ENCODE measurements at regions not wholly inside any gene's neighbourhood (a gene's known extent, or its start where the extent isn't known, plus 50 kb on each side); places are given as distances from the start of the nearest gene placed in this dataset.

GRCh38 chr9:106616851-106617345 lies 246.1 kb upstream of the ZNF462 start:
- Histone ChIP-seq H3K4me1 (ENCODE audit: insufficient read depth, low read length) (peaks cover 33% of the 10 kb centered on the region), H2AFZ (ENCODE audit: low read depth, low read length) (no peak overlapping the region), H3K27me3 (ENCODE audit: insufficient read depth, low read length) (no peaks in the 10 kb centered on the region), H3K9me3 (ENCODE audit: low read length) (no peaks in the 10 kb centered on the region), H3K4me3 (ENCODE audit: low read length) (no peak overlapping the region), H3K36me3 (ENCODE audit: insufficient read depth, low read length) (no peaks in the 10 kb centered on the region)

GRCh38 chr9:106619211-106619610 lies 243.8 kb upstream of the ZNF462 start:
- Histone ChIP-seq H3K36me3 (ENCODE audit: insufficient read depth, low read length) (no peaks in the 10 kb centered on the region), H3K27me3 (ENCODE audit: insufficient read depth, low read length) (no peaks in the 10 kb centered on the region), H2AFZ (ENCODE audit: low read depth, low read length) (no peak overlapping the region), H3K4me3 (ENCODE audit: low read length) (no peak overlapping the region), H3K4me1 (ENCODE audit: insufficient read depth, low read length) (peaks cover 38% of the 10 kb centered on the region), H3K9me3 (ENCODE audit: low read length) (no peaks in the 10 kb centered on the region)

GRCh38 chr9:106620081-106620480 lies 242.9 kb upstream of the ZNF462 start:
- H3K4me1 ChIP-seq (ENCODE audit: insufficient read depth, low read length) = peaks cover 38% of the 10 kb centered on the region
- no peaks in the 10 kb centered on the region for H3K27me3 ChIP-seq (ENCODE audit: insufficient read depth, low read length)
- H3K36me3 ChIP-seq (ENCODE audit: insufficient read depth, low read length) = no peaks in the 10 kb centered on the region
- H3K4me3 ChIP-seq (ENCODE audit: low read length) = no peak overlapping the region
- H3K9me3 ChIP-seq (ENCODE audit: low read length) = no peaks in the 10 kb centered on the region
- H2AFZ ChIP-seq (ENCODE audit: low read depth, low read length) = no peak overlapping the region

- Histone ChIP-seq H3K36me3 (ENCODE audit: insufficient read depth, low read length) (no peaks in the 10 kb centered on the region), H3K27me3 (ENCODE audit: insufficient read depth, low read length) (no peaks in the 10 kb centered on the region), H3K9me3 (ENCODE audit: low read length) (no peaks in the 10 kb centered on the region), H2AFZ (ENCODE audit: low read depth, low read length) (no peak overlapping the region), H3K4me1 (ENCODE audit: insufficient read depth, low read length) (peaks cover 38% of the 10 kb centered on the region), H3K4me3 (ENCODE audit: low read length) (peak overlapping the region; percentile 34)
These were observed 242.1 kb upstream of the ZNF462 start for GRCh38 chr9:106620866-106621265.

GRCh38 chr9:106621313-106622163 lies 241.4 kb upstream of the ZNF462 start:
- no peak overlapping the region for H2AFZ ChIP-seq (ENCODE audit: low read depth, low read length)
- H3K4me3 ChIP-seq (ENCODE audit: low read length) = peak overlapping the region; percentile 34
- no peaks in the 10 kb centered on the region for H3K27me3 ChIP-seq (ENCODE audit: insufficient read depth, low read length)
- no peaks in the 10 kb centered on the region for H3K36me3 ChIP-seq (ENCODE audit: insufficient read depth, low read length)
- H3K4me1 ChIP-seq (ENCODE audit: insufficient read depth, low read length) = peaks cover 36% of the 10 kb centered on the region
- H3K9me3 ChIP-seq (ENCODE audit: low read length) = no peaks in the 10 kb centered on the region

GRCh38 chr9:106622164-106622487 lies 240.8 kb upstream of the ZNF462 start:
- no peaks in the 10 kb centered on the region for H3K36me3 ChIP-seq (ENCODE audit: insufficient read depth, low read length)
- no peaks in the 10 kb centered on the region for H3K9me3 ChIP-seq (ENCODE audit: low read length)
- H3K27me3 ChIP-seq (ENCODE audit: insufficient read depth, low read length) = no peaks in the 10 kb centered on the region
- H3K4me1 ChIP-seq (ENCODE audit: insufficient read depth, low read length) = peaks cover 36% of the 10 kb centered on the region
- H3K4me3 ChIP-seq (ENCODE audit: low read length) = peak overlapping the region; percentile 30
- no peak overlapping the region for H2AFZ ChIP-seq (ENCODE audit: low read depth, low read length)

GRCh38 chr9:106623558-106623957 lies 239.4 kb upstream of the ZNF462 start:
- H3K9me3 ChIP-seq (ENCODE audit: low read length) = no peaks in the 10 kb centered on the region
- no peak overlapping the region for H3K4me3 ChIP-seq (ENCODE audit: low read length)
- H3K36me3 ChIP-seq (ENCODE audit: insufficient read depth, low read length) = no peaks in the 10 kb centered on the region
- H3K27me3 ChIP-seq (ENCODE audit: insufficient read depth, low read length) = no peaks in the 10 kb centered on the region
- no peak overlapping the region for H2AFZ ChIP-seq (ENCODE audit: low read depth, low read length)
- peaks cover 38% of the 10 kb centered on the region for H3K4me1 ChIP-seq (ENCODE audit: insufficient read depth, low read length)

- H3K27me3 ChIP-seq (ENCODE audit: insufficient read depth, low read length) = no peaks in the 10 kb centered on the region
- H3K36me3 ChIP-seq (ENCODE audit: insufficient read depth, low read length) = no peaks in the 10 kb centered on the region
- H3K4me1 ChIP-seq (ENCODE audit: insufficient read depth, low read length) = peaks cover 31% of the 10 kb centered on the region
- H3K9me3 ChIP-seq (ENCODE audit: low read length) = no peaks in the 10 kb centered on the region
- H2AFZ ChIP-seq (ENCODE audit: low read depth, low read length) = no peak overlapping the region
- no peak overlapping the region for H3K4me3 ChIP-seq (ENCODE audit: low read length)
These were observed 237.6 kb upstream of the ZNF462 start for GRCh38 chr9:106625259-106625789.

- no peaks in the 10 kb centered on the region for H3K27me3 ChIP-seq (ENCODE audit: insufficient read depth, low read length)
- H2AFZ ChIP-seq (ENCODE audit: low read depth, low read length) = peak overlapping the region; percentile 11
- no peak overlapping the region for H3K4me3 ChIP-seq (ENCODE audit: low read length)
- no peaks in the 10 kb centered on the region for H3K36me3 ChIP-seq (ENCODE audit: insufficient read depth, low read length)
- H3K4me1 ChIP-seq (ENCODE audit: insufficient read depth, low read length) = peaks cover 17% of the 10 kb centered on the region
- no peaks in the 10 kb centered on the region for H3K9me3 ChIP-seq (ENCODE audit: low read length)
These were observed 236.0 kb upstream of the ZNF462 start for GRCh38 chr9:106626936-106627335.

GRCh38 chr9:106632621-106633020 lies 230.3 kb upstream of the ZNF462 start:
- H2AFZ ChIP-seq (ENCODE audit: low read depth, low read length) = no peak overlapping the region
- H3K4me3 ChIP-seq (ENCODE audit: low read length) = no peak overlapping the region
- no peaks in the 10 kb centered on the region for H3K36me3 ChIP-seq (ENCODE audit: insufficient read depth, low read length)
- no peaks in the 10 kb centered on the region for H3K9me3 ChIP-seq (ENCODE audit: low read length)
- H3K4me1 ChIP-seq (ENCODE audit: insufficient read depth, low read length) = no peaks in the 10 kb centered on the region
- no peaks in the 10 kb centered on the region for H3K27me3 ChIP-seq (ENCODE audit: insufficient read depth, low read length)

GRCh38 chr9:106634183-106634582 lies 228.8 kb upstream of the ZNF462 start:
- no peak overlapping the region for H2AFZ ChIP-seq (ENCODE audit: low read depth, low read length)
- H3K36me3 ChIP-seq (ENCODE audit: insufficient read depth, low read length) = no peaks in the 10 kb centered on the region
- H3K27me3 ChIP-seq (ENCODE audit: insufficient read depth, low read length) = no peaks in the 10 kb centered on the region
- no peaks in the 10 kb centered on the region for H3K9me3 ChIP-seq (ENCODE audit: low read length)
- no peak overlapping the region for H3K4me3 ChIP-seq (ENCODE audit: low read length)
- no peaks in the 10 kb centered on the region for H3K4me1 ChIP-seq (ENCODE audit: insufficient read depth, low read length)

- H3K4me1 ChIP-seq (ENCODE audit: insufficient read depth, low read length) = no peaks in the 10 kb centered on the region
- no peak overlapping the region for H2AFZ ChIP-seq (ENCODE audit: low read depth, low read length)
- H3K36me3 ChIP-seq (ENCODE audit: insufficient read depth, low read length) = no peaks in the 10 kb centered on the region
- H3K27me3 ChIP-seq (ENCODE audit: insufficient read depth, low read length) = no peaks in the 10 kb centered on the region
- H3K4me3 ChIP-seq (ENCODE audit: low read length) = no peak overlapping the region
- H3K9me3 ChIP-seq (ENCODE audit: low read length) = no peaks in the 10 kb centered on the region
These were observed 228.3 kb upstream of the ZNF462 start for GRCh38 chr9:106634641-106635040.

- Histone ChIP-seq H3K4me1 (ENCODE audit: insufficient read depth, low read length) (no peaks in the 10 kb centered on the region), H3K9me3 (ENCODE audit: low read length) (no peaks in the 10 kb centered on the region), H2AFZ (ENCODE audit: low read depth, low read length) (no peak overlapping the region), H3K27me3 (ENCODE audit: insufficient read depth, low read length) (no peaks in the 10 kb centered on the region), H3K36me3 (ENCODE audit: insufficient read depth, low read length) (no peaks in the 10 kb centered on the region), H3K4me3 (ENCODE audit: low read length) (no peak overlapping the region)
These were observed 225.5 kb upstream of the ZNF462 start for GRCh38 chr9:106637486-106637885.
